H1 (cell line): ENCODE measurements at regions not wholly inside any gene's neighbourhood (a gene's known extent, or its start where the extent isn't known, plus 50 kb on each side); places are given as distances from the start of the nearest gene placed in this dataset.

Source experiments
- ATF3 ChIP-seq: IDR thresholded peaks from 2 replicates; pipeline ENCODE4 v1.6.1; 2011; ENCODE audit warnings: low read depth, mild to moderate bottlenecking, low read length; ENCODE audit not compliant: insufficient read depth
- CTCF ChIP-seq, 3 experiments: IDR thresholded peaks; 1 replicate in 2 of 3; 2 replicates in 1 of 3; pipeline versions ENCODE4 v1.5.1 to v1.6.1; 2011; ENCODE audit warnings: low read length in 3 of 3, mild to moderate bottlenecking in 3 of 3, inconsistent platforms in 2 of 3, low read depth in 1 of 3, moderate library complexity in 1 of 3; ENCODE audit not compliant: insufficient read depth in 1 of 3; ENCODE audit errors: control extremely low read depth in 1 of 3
- E2F6 ChIP-seq: IDR thresholded peaks from 2 replicates; pipeline ENCODE4 v1.6.1; 2012; ENCODE audit warnings: inconsistent platforms
- EP300 ChIP-seq, 2 experiments: IDR thresholded peaks; 1 replicate in 1 of 2; 2 replicates in 1 of 2; pipeline ENCODE4 v1.6.1; 2011 to 2012; ENCODE audit warnings: low read depth in 2 of 2, low read length in 2 of 2, mild to moderate bottlenecking in 2 of 2, borderline replicate concordance in 1 of 2, inconsistent platforms in 1 of 2, moderate library complexity in 1 of 2
- EZH2 ChIP-seq: fragments of 200-600 bp; sonication (generic); IDR thresholded peaks from 2 replicates; pipeline ENCODE4 v1.7.1; 2012; ENCODE audit warnings: low read depth, mild to moderate bottlenecking, moderate library complexity, low read length, inconsistent platforms; ENCODE audit not compliant: severe bottlenecking
- MAX ChIP-seq: IDR thresholded peaks from 2 replicates; pipeline ENCODE4 v1.6.1; 2012; ENCODE audit warnings: inconsistent platforms
- NRF1 ChIP-seq: IDR thresholded peaks from 2 replicates; pipeline ENCODE4 v1.6.1; 2011; ENCODE audit warnings: mild to moderate bottlenecking, low read depth, low read length, improper control_type of control experiment
- POLR2A ChIP-seq, 2 experiments: IDR thresholded peaks; 1 replicate in 1 of 2; 2 replicates in 1 of 2; pipeline ENCODE4 v1.6.1; 2011; ENCODE audit warnings: low read depth in 2 of 2, low read length in 2 of 2, mild to moderate bottlenecking in 2 of 2; ENCODE audit errors: control extremely low read depth in 1 of 2
- POLR2AphosphoS5 ChIP-seq: IDR thresholded peaks from 2 replicates; pipeline ENCODE4 v1.6.1; 2011; ENCODE audit warnings: low read depth, low read length
- RAD21 ChIP-seq, 2 experiments: IDR thresholded peaks in 1 of 2; conservative IDR thresholded peaks in 1 of 2; 2 replicates each; pipeline ENCODE4 v1.6.1; 2011; ENCODE audit warnings: low read depth in 2 of 2, low read length in 2 of 2, improper control_type of control experiment in 1 of 2, inconsistent platforms in 1 of 2, mild to moderate bottlenecking in 1 of 2, moderate library complexity in 1 of 2
- RFX5 ChIP-seq: IDR thresholded peaks from 2 replicates; pipeline ENCODE4 v1.6.1; 2011; ENCODE audit warnings: low read depth, low read length, improper control_type of control experiment, borderline replicate concordance
- RNF2 ChIP-seq: fragments of 200-900, 300-1000 bp; sonication (generic); IDR thresholded peaks from 2 replicates; pipeline ENCODE4 v1.7.1; 2016; ENCODE audit warnings: borderline replicate concordance, low read depth, mild to moderate bottlenecking, antibody characterized with exemption, low read length; ENCODE audit not compliant: poor library complexity, severe bottlenecking; ENCODE audit errors: missing control alignments
- SRF ChIP-seq: IDR thresholded peaks from 2 replicates; pipeline ENCODE4 v1.6.1; 2011; ENCODE audit warnings: mild to moderate bottlenecking, low read depth, low read length, moderate library complexity
- TEAD4 ChIP-seq: IDR thresholded peaks from 2 replicates; pipeline ENCODE4 v1.6.1; 2012; ENCODE audit warnings: low read depth, low read length, inconsistent platforms, mixed read lengths

- no peak for TF ChIP-seq E2F6
- no peak for TF ChIP-seq POLR2A (IDR thresholded peaks at IDR 0.05; ENCODE audit: control extremely low read depth in 1 of 2, low read depth in 2 of 2, low read length in 2 of 2)
- TF ChIP-seq POLR2AphosphoS5: no peak
- no peak for TF ChIP-seq CTCF (IDR thresholded peaks at IDR 0.05; ENCODE audit: control extremely low read depth in 1 of 3, insufficient read depth in 1 of 3, low read depth in 1 of 3, low read length in 3 of 3)
- TF ChIP-seq EZH2: no peak
- TF ChIP-seq EP300 (IDR thresholded peaks at IDR 0.05; ENCODE audit: borderline replicate concordance in 1 of 2, low read depth in 2 of 2, low read length in 2 of 2): no peak
- TF ChIP-seq RNF2: no peak
- no peak for TF ChIP-seq RAD21 (IDR thresholded peaks at IDR 0.05 in 1 of 2, conservative IDR thresholded peaks at IDR 0.05 in 1 of 2; ENCODE audit: low read depth in 2 of 2, low read length in 2 of 2)
- no peak for TF ChIP-seq TEAD4
- no peak for TF ChIP-seq RFX5
- TF ChIP-seq MAX: no peak
- TF ChIP-seq SRF: no peak
- TF ChIP-seq NRF1: no peak
- no peak for TF ChIP-seq ATF3
Measured at GRCh38 chr5:143882520-143882919, 70.6 kb downstream of the HMHB1 start.
